Ovary (tissue), 3 donors: ENCODE measurements at regions not wholly inside any gene's neighbourhood (a gene's known extent, or its start where the extent isn't known, plus 50 kb on each side); places are given as distances from the start of the nearest gene placed in this dataset.

Experiments
- CTCF ChIP-seq, 3 donors: fragments of 450-650 bp in 2 of 3; fragments of 200-600 bp in 1 of 3; IDR thresholded peaks; one replicate each; pipeline versions ENCODE4 v1.5.1 to v1.8.0; 2016 to 2022; ENCODE audit warnings: antibody characterized with exemption in 3 of 3, mild to moderate bottlenecking in 1 of 3
- POLR2A ChIP-seq: fragments of 450-650 bp; IDR thresholded peaks from one replicate; pipeline ENCODE4 v1.6.1; 2017; ENCODE audit warnings: antibody characterized with exemption, mild to moderate bottlenecking, moderate library complexity
- donor health status: DM: no; HTN: no; CAD: no.

- no peak for TF ChIP-seq CTCF (IDR thresholded peaks at IDR 0.05)
- no peak for TF ChIP-seq POLR2A
These were observed 51.7 kb upstream of the DOCK9 start for GRCh38 chr13:99029576-99029975.
